Bronchial epithelial cell (primary cell): ENCODE measurements at regions not wholly inside any gene's neighbourhood (a gene's known extent, or its start where the extent isn't known, plus 50 kb on each side); places are given as distances from the start of the nearest gene placed in this dataset.

Source experiments
- DNase-seq: peaks from one replicate; pipeline ENCODE4 v3.0.0-alpha.2; 2010; ENCODE audit warnings: low read depth
- FAIRE-seq: peaks from 2 replicates; lab custom pipeline; 2011; peaks lifted over from hg19 to GRCh38; lab: Jason Lieb, UNC
- H3K27me3 ChIP-seq: 2 replicates; pipeline ENCODE4 v1.5.1; 2011; ENCODE audit warnings: low read length; ENCODE audit not compliant: control insufficient read depth, insufficient read depth
- H3K36me3 ChIP-seq: 2 replicates; pipeline ENCODE4 v1.5.1; 2011; ENCODE audit warnings: low read length; ENCODE audit not compliant: control insufficient read depth, insufficient read depth
- H3K4me3 ChIP-seq: 2 replicates; pipeline ENCODE4 v1.5.1; 2011; ENCODE audit warnings: mild to moderate bottlenecking, low read depth, low read length, control low read depth
- TF ChIP-seq, protein P1 (sequence below): IDR thresholded peaks from 2 replicates; pipeline ENCODE4 v1.5.1; 2011; ENCODE audit warnings: mild to moderate bottlenecking, moderate library complexity, low read length, control low read depth, inconsistent platforms; ENCODE audit not compliant: insufficient read depth, severe bottlenecking

GRCh38 chr5:63124266-63124665, 545.6 kb downstream of the LRRC70 start:
- FAIRE-seq (no peak), DNase-seq (no peak)
- no peak overlapping the region for H3K4me3 ChIP-seq
- H3K27me3 ChIP-seq, result no peaks in the 10 kb centered on the region
- H3K36me3 ChIP-seq, result no peaks in the 10 kb centered on the region
- TF ChIP-seq, protein P1, sequence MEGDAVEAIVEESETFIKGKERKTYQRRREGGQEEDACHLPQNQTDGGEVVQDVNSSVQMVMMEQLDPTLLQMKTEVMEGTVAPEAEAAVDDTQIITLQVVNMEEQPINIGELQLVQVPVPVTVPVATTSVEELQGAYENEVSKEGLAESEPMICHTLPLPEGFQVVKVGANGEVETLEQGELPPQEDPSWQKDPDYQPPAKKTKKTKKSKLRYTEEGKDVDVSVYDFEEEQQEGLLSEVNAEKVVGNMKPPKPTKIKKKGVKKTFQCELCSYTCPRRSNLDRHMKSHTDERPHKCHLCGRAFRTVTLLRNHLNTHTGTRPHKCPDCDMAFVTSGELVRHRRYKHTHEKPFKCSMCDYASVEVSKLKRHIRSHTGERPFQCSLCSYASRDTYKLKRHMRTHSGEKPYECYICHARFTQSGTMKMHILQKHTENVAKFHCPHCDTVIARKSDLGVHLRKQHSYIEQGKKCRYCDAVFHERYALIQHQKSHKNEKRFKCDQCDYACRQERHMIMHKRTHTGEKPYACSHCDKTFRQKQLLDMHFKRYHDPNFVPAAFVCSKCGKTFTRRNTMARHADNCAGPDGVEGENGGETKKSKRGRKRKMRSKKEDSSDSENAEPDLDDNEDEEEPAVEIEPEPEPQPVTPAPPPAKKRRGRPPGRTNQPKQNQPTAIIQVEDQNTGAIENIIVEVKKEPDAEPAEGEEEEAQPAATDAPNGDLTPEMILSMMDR, result no peak

DNA sequence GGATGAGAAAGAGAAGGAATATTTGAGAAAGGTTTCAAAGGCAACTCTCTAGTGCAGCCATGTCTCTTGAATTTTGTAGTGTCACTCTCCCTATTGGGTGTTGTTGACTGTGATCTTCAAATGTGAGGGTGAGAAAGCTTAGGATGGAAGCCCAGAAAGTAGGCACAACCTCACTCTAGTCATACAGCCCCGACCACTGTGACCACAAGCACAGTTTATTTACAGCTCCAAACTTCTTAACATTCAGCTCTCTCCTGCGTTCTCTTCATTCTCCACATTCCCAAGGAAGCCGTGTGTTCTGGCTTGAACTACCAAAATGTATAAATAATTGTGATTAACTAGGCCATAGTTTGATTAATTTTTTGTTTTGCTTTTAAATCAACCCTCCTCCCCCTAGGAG, 542.9 kb downstream of the LRRC70 start:
- TF ChIP-seq, protein P1, result no peak
- Histone ChIP-seq H3K4me3 (no peak overlapping the region), H3K36me3 (no peaks in the 10 kb centered on the region), H3K27me3 (no peaks in the 10 kb centered on the region)
- DNase-seq (no peak), FAIRE-seq (no peak)

DNA sequence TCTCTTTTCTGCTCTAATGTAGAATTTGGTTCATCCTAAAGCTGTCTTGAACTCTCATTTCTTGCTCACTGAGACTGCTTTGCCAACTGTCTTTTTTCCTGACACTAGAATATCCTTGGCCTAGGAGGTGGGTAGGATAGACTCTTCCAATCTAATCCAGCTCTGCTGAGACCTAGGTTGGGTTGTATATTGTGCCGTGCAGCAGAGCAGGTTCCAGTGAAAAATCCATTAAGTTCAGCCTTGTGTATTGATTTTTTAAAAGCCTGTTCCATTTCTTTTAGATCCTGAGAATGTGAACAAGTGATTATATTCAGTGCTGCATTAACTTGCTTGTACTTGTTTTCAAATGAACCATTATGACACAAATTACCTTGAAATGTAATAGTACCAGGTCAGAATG, 539.6 kb downstream of the LRRC70 start:
- H3K4me3 ChIP-seq, result no peak overlapping the region
- H3K27me3 ChIP-seq, result no peaks in the 10 kb centered on the region
- H3K36me3 ChIP-seq, result no peaks in the 10 kb centered on the region
- no peak for FAIRE-seq
- DNase-seq, result no peak
- TF ChIP-seq, protein P1, result no peak

DNA sequence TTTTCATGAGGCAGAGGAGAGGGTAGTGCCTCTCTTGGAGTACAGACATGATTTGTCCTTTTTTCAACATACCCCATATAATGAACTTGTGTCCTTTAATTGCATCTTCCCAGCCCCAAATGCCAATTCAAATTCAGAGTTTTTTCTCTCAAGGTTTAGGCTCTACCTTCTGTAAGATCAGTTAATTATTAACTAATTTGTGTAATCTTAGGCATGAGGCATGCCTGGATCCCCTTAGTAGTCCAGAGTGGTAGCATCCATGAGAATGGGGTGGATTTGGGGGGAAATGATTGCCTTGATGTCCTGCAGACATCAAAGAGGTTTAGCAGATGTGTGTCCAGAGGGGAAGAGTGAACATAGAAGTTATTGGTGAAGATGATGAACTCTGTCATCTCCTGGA, 533.3 kb downstream of the LRRC70 start:
- FAIRE-seq, result no peak
- no peaks in the 10 kb centered on the region for H3K36me3 ChIP-seq

GRCh38 chr5:63101870-63102269, 523.3 kb downstream of the LRRC70 start:
- Histone ChIP-seq H3K36me3 (no peaks in the 10 kb centered on the region), H3K27me3 (no peaks in the 10 kb centered on the region), H3K4me3 (no peak overlapping the region)
- FAIRE-seq, result no peak
- TF ChIP-seq, protein P1, result no peak
- no peak for DNase-seq

More for the DNA sequence above, 533.3 kb downstream of the LRRC70 start:
- no peaks in the 10 kb centered on the region for H3K27me3 ChIP-seq
- DNase-seq, result no peak
- TF ChIP-seq, protein P1, result no peak
- no peak overlapping the region for H3K4me3 ChIP-seq

DNA sequence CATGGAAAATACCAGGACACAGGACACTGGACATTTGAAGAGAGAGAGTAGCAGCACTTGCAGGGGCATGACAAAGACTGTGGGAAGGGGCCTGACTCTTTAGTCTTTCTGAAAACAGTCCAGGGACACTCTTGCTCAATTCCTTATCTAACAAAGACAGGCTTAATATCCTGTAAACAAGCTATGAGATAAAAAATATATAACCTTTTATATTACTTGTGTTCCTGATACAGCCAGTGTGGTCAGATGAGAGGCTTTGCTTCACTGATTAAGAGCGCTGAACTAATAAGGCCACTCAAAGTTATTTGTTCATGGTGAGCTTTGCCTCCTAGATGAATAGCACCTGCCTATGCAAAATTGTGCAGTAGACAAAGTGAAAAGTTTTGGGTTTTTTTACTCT, 518.7 kb downstream of the LRRC70 start:
- DNase-seq, result no peak
- no peak for FAIRE-seq
- H3K36me3 ChIP-seq, result no peaks in the 10 kb centered on the region
- TF ChIP-seq, protein P1, result no peak
- H3K4me3 ChIP-seq, result no peak overlapping the region
- H3K27me3 ChIP-seq, result no peaks in the 10 kb centered on the region
